SKM-1 treated with dmso at 0.1 percent for 144 hours (cell line): ENCODE measurements at regions not wholly inside any gene's neighbourhood (a gene's known extent, or its start where the extent isn't known, plus 50 kb on each side); places are given as distances from the start of the nearest gene placed in this dataset.

Experiments
- DNase-seq: peaks from one replicate; lab custom pipeline; 2025; ENCODE audit not compliant: unreplicated experiment; lab: John Stamatoyannopoulos, UW

- DNase-seq: no peak
Observed at GRCh38 chr13:104008541-104009435, 942.6 kb upstream of the SLC10A2 start.

GRCh38 chr13:104008075-104008474 lies 941.9 kb upstream of the SLC10A2 start:
- no peak for DNase-seq

GRCh38 chr13:104006625-104007075 lies 940.4 kb upstream of the SLC10A2 start:
- no peak for DNase-seq

GRCh38 chr13:104004572-104004971 lies 938.4 kb upstream of the SLC10A2 start:
- no peak for DNase-seq

- no peak for DNase-seq
Observed at GRCh38 chr13:104002216-104002615, 936.0 kb upstream of the SLC10A2 start.

GRCh38 chr13:104001766-104002165 lies 935.5 kb upstream of the SLC10A2 start:
- no peak for DNase-seq

- DNase-seq: no peak
Observed at GRCh38 chr13:103996733-103997132, 930.5 kb upstream of the SLC10A2 start.

GRCh38 chr13:103983948-103984347 lies 917.7 kb upstream of the SLC10A2 start:
- DNase-seq: no peak

- DNase-seq: no peak
Observed at GRCh38 chr13:103976371-103976770, 910.2 kb upstream of the SLC10A2 start.

- no peak for DNase-seq
Observed at GRCh38 chr13:103973740-103974139, 907.5 kb upstream of the SLC10A2 start.

- DNase-seq: no peak
Observed at GRCh38 chr13:103969520-103970050, 903.4 kb upstream of the SLC10A2 start.

- DNase-seq: no peak
Observed at GRCh38 chr13:103965506-103966243, 899.5 kb upstream of the SLC10A2 start.

- no peak for DNase-seq
Observed at GRCh38 chr13:103961784-103962183, 895.6 kb upstream of the SLC10A2 start.

- no peak for DNase-seq
Observed at GRCh38 chr13:103961129-103961528, 894.9 kb upstream of the SLC10A2 start.

- DNase-seq: no peak
Observed at GRCh38 chr13:103960001-103960400, 893.8 kb upstream of the SLC10A2 start.

GRCh38 chr13:103958691-103959090 lies 892.5 kb upstream of the SLC10A2 start:
- no peak for DNase-seq

- DNase-seq: no peak
Observed at GRCh38 chr13:103957939-103958338, 891.7 kb upstream of the SLC10A2 start.

- DNase-seq: no peak
Observed at GRCh38 chr13:103953859-103954258, 887.6 kb upstream of the SLC10A2 start.

- no peak for DNase-seq
Observed at GRCh38 chr13:103952183-103952582, 886.0 kb upstream of the SLC10A2 start.

- no peak for DNase-seq
Observed at GRCh38 chr13:103948426-103948825, 882.2 kb upstream of the SLC10A2 start.

GRCh38 chr13:103945836-103946235 lies 879.6 kb upstream of the SLC10A2 start:
- no peak for DNase-seq
